Skeletal muscle tissue (tissue), 3 donors: ENCODE measurements at regions not wholly inside any gene's neighbourhood (a gene's known extent, or its start where the extent isn't known, plus 50 kb on each side); places are given as distances from the start of the nearest gene placed in this dataset.

Source experiments
- H3K27ac ChIP-seq: one replicate; pipeline ENCODE4 v1.7.0; 2013; ENCODE audit warnings: mild to moderate bottlenecking, low read depth, low read length, inconsistent platforms
- H3K27me3 ChIP-seq, 3 donors: one replicate each; pipeline ENCODE4 v1.7.0; 2013; ENCODE audit warnings: low read length in 3 of 3; ENCODE audit not compliant: control insufficient read depth in 3 of 3, insufficient read depth in 3 of 3
- H3K36me3 ChIP-seq, 3 donors: one replicate each; pipeline ENCODE4 v1.7.0; 2013; ENCODE audit warnings: low read length in 3 of 3; ENCODE audit not compliant: control insufficient read depth in 3 of 3, insufficient read depth in 3 of 3
- H3K4me1 ChIP-seq, 3 donors: one replicate each; pipeline ENCODE4 v1.7.0; 2013; ENCODE audit warnings: low read length in 3 of 3, mild to moderate bottlenecking in 3 of 3; ENCODE audit not compliant: control insufficient read depth in 3 of 3, insufficient read depth in 3 of 3
- H3K4me3 ChIP-seq, 3 donors: one replicate each; pipeline ENCODE4 v1.7.0; 2013; ENCODE audit warnings: low read length in 3 of 3
- H3K9ac ChIP-seq, 3 donors: one replicate each; pipeline ENCODE4 v1.7.0; 2013; ENCODE audit warnings: low read length in 3 of 3, mild to moderate bottlenecking in 3 of 3, moderate library complexity in 2 of 3, low read depth in 1 of 3
- H3K9me3 ChIP-seq, 3 donors: one replicate each; pipeline ENCODE4 v1.7.0; 2013; ENCODE audit warnings: low read length in 3 of 3; ENCODE audit not compliant: control insufficient read depth in 3 of 3
- donor health status: Osteomylitis.

GRCh38 chr15:95944193-95944592 lies 386.3 kb upstream of the NR2F2 start:
- Histone ChIP-seq H3K27ac (no peak overlapping the region), H3K4me3 (no peak overlapping the region), H3K9ac (no peak overlapping the region)

GRCh38 chr15:95944661-95945255 lies 385.7 kb upstream of the NR2F2 start:
- Histone ChIP-seq H3K9ac (no peak overlapping the region), H3K27ac (no peak overlapping the region), H3K27me3 (no peaks in the 10 kb centered on the region), H3K4me3 (no peak overlapping the region), H3K4me1 (no peaks in the 10 kb centered on the region), H3K9me3 (no peaks in the 10 kb centered on the region), H3K36me3 (no peaks in the 10 kb centered on the region)

More at GRCh38 chr15:95944193-95944592, 386.3 kb upstream of the NR2F2 start:
- Histone ChIP-seq H3K27me3 (no peaks in the 10 kb centered on the region), H3K4me1 (no peaks in the 10 kb centered on the region), H3K9me3 (no peaks in the 10 kb centered on the region), H3K36me3 (no peaks in the 10 kb centered on the region)

- Histone ChIP-seq H3K4me3 (no peak overlapping the region), H3K9ac (no peak overlapping the region), H3K27me3 (no peaks in the 10 kb centered on the region), H3K36me3 (no peaks in the 10 kb centered on the region), H3K9me3 (no peaks in the 10 kb centered on the region), H3K27ac (no peak overlapping the region), H3K4me1 (no peaks in the 10 kb centered on the region)
Observed at GRCh38 chr15:95946241-95946640, 384.3 kb upstream of the NR2F2 start.

GRCh38 chr15:95946926-95947325 lies 383.6 kb upstream of the NR2F2 start:
- H3K4me3 ChIP-seq: no peak overlapping the region
- H3K9ac ChIP-seq: no peak overlapping the region
- H3K27ac ChIP-seq: no peak overlapping the region
- H3K9me3 ChIP-seq: no peaks in the 10 kb centered on the region
- no peaks in the 10 kb centered on the region for H3K27me3 ChIP-seq
- no peaks in the 10 kb centered on the region for H3K4me1 ChIP-seq
- no peaks in the 10 kb centered on the region for H3K36me3 ChIP-seq

- no peak overlapping the region for H3K9ac ChIP-seq
- H3K9me3 ChIP-seq: no peaks in the 10 kb centered on the region
- no peak overlapping the region for H3K27ac ChIP-seq
- no peaks in the 10 kb centered on the region for H3K4me1 ChIP-seq
- no peak overlapping the region for H3K4me3 ChIP-seq
- H3K27me3 ChIP-seq: no peaks in the 10 kb centered on the region
- H3K36me3 ChIP-seq: no peaks in the 10 kb centered on the region
Observed at GRCh38 chr15:95948411-95948810, 382.1 kb upstream of the NR2F2 start.

- Histone ChIP-seq H3K4me3 (no peak overlapping the region), H3K27ac (no peak overlapping the region), H3K27me3 (no peaks in the 10 kb centered on the region), H3K36me3 (no peaks in the 10 kb centered on the region), H3K9me3 (peaks cover 0 to 5% (median 0%) of the 10 kb centered on the region in 3 donors), H3K4me1 (no peaks in the 10 kb centered on the region), H3K9ac (no peak overlapping the region)
Observed at GRCh38 chr15:95953032-95953431, 377.5 kb upstream of the NR2F2 start.

GRCh38 chr15:95957861-95958260 lies 372.6 kb upstream of the NR2F2 start:
- no peak overlapping the region for H3K27ac ChIP-seq
- H3K36me3 ChIP-seq: no peaks in the 10 kb centered on the region
- H3K27me3 ChIP-seq: no peaks in the 10 kb centered on the region
- peaks cover 0 to 7% (median 0%) of the 10 kb centered on the region in 3 donors for H3K9me3 ChIP-seq
- no peak overlapping the region for H3K4me3 ChIP-seq
- H3K9ac ChIP-seq: no peak overlapping the region
- H3K4me1 ChIP-seq: no peaks in the 10 kb centered on the region

GRCh38 chr15:95958382-95958781 lies 372.1 kb upstream of the NR2F2 start:
- Histone ChIP-seq H3K27ac (no peak overlapping the region), H3K4me1 (no peaks in the 10 kb centered on the region), H3K27me3 (no peaks in the 10 kb centered on the region), H3K9me3 (peaks cover 0 to 7% (median 0%) of the 10 kb centered on the region in 3 donors), H3K4me3 (no peak overlapping the region), H3K9ac (no peak overlapping the region), H3K36me3 (no peaks in the 10 kb centered on the region)

- H3K36me3 ChIP-seq: no peaks in the 10 kb centered on the region
- no peak overlapping the region for H3K27ac ChIP-seq
- H3K27me3 ChIP-seq: no peaks in the 10 kb centered on the region
- H3K4me1 ChIP-seq: peaks cover 0 to 3% (median 0%) of the 10 kb centered on the region in 3 donors
- H3K9me3 ChIP-seq: no peaks in the 10 kb centered on the region
- H3K4me3 ChIP-seq: no peak overlapping the region
- no peak overlapping the region for H3K9ac ChIP-seq
Observed at GRCh38 chr15:95968856-95969255, 361.6 kb upstream of the NR2F2 start.

GRCh38 chr15:95970326-95970725 lies 360.2 kb upstream of the NR2F2 start:
- H3K4me1 ChIP-seq: peaks cover 0 to 3% (median 0%) of the 10 kb centered on the region in 3 donors

More at GRCh38 chr15:95970326-95970725, 360.2 kb upstream of the NR2F2 start:
- Histone ChIP-seq H3K4me3 (no peak overlapping the region), H3K9me3 (no peaks in the 10 kb centered on the region), H3K27ac (no peak overlapping the region), H3K27me3 (no peaks in the 10 kb centered on the region), H3K9ac (no peak overlapping the region), H3K36me3 (no peaks in the 10 kb centered on the region)
